Fibroblast of upper back skin (primary cell): ENCODE measurements at regions not wholly inside any gene's neighbourhood (a gene's known extent, or its start where the extent isn't known, plus 50 kb on each side); places are given as distances from the start of the nearest gene placed in this dataset.
A peak's percentile ranks its signal among the peaks of the same experiment; 100 is the strongest.

Experiments used
- DNase-seq: peaks from one replicate; pipeline ENCODE4 v3.0.0-alpha.2; 2013

DNA sequence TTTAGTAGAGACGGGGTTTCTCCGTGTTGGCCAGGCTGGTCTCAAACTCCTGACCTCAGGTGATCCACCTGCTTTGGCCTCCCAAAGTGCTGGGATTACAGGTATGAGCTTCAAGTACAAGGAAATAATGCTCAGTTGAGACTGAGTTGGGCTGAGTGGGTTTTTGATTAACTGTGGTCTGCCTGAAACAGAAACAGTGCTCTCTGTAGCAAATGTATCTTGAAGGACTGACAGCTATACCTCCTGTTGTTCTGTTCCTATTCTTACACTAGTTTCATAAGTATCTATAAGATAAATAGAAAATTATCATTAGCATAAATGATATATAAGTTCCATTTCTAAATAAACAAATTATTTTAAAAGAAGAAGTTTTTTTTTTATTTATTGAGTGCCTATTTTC is 142.8 kb upstream of the PTPRK start:
- no peak for DNase-seq

DNA sequence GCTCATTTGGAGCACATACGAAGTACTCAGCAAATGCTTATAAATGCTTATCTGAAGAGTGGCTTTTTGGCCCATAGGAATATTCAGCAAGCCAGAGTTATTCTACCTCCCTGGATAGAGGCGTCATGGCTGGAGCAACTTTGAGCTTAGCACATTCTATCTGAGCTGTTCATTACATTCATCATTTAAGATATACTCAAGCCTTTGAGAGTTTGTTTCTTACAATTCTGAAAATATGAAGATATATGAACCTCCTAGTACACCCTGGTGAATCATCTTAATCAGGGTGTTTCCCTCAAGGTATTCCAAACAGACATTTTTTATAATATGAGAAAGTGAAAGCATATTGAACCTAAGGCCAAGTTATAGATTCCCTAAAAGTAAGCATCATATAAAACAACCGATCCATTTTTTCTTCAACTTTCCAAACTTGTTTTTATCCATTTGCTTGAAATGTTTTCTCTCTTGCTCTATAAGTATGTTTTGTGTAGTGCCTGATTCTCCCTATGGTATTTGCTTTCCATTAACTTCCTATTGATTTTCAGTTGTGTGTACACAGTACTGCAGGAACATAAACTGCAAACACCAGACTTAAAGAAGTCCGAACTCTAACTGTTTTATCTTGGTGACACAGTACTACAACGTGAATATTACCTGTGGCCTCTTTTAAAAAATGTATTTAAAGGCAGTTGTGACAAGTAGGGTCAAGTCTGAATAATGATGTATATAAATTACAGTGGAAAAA is 139.7 kb upstream of the PTPRK start:
- DNase-seq: no peak

DNA sequence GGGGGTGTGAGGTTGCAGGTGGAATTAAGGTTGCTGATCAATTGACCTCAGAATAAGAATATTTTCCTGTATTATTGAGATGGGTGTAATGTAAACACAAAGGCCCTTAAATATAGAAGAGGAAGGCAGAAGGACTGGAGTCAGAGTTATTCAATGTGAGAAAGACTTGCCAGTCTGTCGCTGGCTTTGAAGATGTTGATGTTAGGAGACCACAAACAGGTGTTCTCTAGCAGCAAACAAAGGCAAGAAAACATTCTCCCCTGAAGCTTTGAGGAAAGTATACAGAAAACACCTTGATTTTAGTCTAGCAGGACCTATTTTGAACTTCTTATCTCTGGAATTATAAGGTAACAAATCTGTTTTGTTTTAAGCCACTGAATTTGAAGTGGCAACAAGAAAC is 138.9 kb upstream of the PTPRK start:
- no peak for DNase-seq

DNA sequence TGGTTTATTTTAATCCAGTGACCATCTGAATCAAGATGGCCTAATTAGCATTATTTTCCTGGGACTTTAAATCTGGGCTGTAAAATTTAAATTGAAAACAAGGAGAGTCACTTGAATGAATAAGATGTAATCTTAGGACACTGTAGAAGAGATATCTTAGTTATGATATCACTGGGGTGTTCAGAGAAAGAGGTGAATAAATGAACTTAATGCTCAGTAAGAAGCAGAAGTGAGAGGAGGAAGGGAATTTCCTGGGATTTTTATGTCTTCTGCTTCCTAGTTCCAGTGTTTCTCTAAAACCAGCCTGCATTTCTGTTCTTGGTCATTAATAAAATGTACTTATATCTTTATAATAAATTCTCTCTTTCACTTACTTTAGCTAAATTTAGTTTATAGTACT is 136.8 kb upstream of the PTPRK start:
- peak; percentile 19 for DNase-seq

DNA sequence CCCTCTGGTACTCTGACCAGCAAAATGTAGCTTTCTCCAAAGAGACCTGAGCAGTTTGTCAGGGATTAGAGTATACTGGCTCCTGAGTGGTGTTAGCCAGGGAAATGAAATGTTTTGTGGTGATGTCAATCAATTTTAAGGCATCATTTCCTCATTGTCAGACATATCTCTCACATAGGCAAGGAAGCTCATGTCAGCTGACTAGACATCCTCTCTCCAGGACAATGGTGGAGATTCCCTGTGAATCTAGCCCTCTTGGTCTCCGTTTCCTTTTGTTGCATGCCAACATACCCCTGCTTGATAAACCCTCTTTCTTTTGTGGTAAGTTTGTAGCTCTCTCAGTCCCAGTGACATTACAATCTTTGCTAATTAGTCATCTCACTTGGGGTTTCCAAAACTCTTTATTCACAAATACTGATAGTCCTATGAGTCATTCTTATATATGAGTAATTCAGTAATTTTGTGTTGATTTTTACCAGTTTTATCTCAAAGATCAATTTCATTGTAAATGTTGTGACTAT is 135.6 kb upstream of the PTPRK start:
- peak; percentile 96 for DNase-seq

DNA sequence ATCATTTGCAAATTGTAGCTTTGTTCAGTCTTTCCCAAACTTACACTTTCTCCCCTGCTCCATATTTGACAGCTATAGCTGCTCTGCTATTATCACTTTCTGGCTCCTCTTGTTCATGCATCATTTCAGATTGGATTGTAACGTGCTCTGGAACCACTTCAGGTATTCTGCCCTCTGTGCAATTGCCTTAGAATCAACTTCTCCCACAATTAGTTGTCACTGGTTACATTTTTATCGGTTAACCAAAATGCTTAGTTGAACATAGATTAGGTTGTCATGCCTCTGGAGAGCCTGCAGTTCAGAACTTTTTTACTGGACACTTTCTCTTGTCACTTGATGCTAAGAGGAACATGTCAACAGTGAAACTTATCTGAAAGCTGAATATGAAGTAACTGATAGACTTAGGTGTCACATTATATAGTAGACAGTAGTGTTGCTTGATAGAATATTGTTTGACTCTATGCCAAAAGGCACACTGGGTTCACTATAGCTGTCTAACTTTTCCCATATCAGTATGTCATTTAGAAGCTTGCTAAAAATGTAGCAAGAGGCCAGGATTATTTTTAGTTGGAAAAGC is 127.7 kb upstream of the PTPRK start:
- DNase-seq: no peak

DNA sequence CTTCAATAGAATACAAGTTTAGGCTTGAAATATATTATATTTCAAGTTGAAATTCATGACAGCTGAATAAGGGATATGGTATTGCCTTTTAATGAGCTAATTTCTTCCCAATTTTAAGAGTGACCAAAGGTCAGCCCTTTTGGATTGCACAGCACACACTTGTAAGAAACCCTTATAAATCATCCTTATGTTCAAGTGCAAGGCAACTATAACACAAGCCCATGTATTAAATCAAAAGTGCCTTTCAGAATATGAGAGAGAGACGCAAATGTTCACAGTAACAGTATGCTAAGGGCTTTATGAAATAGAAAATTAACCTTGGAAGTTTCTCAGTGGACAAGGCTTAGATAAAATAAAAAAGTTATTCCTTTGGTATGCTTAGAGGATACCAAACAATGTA is 121.7 kb upstream of the PTPRK start:
- DNase-seq: peak; percentile 30

DNA sequence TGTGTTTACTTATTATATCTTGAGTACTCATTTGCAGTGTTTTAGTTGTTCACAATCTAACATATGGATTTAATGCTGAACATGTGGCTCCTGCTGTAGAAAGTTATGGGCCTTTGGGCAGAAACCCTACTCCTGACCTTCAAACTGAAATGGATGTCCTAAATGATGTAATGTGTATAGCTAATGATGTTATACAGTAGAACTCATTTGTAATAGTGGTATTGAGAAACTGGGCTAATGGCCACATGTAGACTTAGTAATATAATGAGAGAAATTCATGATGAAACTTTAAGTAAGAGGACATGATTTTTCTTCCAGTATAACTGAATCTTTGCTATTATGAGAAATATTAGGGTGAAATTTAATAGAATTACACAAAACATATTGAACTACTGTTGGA is 121.3 kb upstream of the PTPRK start:
- DNase-seq: peak; percentile 74

DNA sequence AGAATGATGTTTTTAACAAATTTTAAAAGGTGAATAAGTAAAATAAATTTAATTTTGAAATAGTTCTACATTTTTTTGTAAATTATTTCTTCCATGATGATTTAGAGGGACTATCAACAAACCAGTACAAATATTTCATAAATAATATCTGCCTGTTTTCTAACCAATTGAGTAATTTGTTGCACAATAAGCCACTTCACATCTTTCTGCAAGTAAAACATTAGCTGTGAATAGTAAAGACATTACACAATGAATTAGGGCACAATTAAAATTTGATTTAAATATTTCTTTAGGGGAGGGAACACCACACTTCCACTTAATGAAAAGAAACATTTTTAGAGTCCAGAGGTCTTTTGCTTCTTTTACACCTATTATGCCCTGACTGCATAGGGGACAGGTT is 118.4 kb upstream of the PTPRK start:
- DNase-seq: no peak

DNA sequence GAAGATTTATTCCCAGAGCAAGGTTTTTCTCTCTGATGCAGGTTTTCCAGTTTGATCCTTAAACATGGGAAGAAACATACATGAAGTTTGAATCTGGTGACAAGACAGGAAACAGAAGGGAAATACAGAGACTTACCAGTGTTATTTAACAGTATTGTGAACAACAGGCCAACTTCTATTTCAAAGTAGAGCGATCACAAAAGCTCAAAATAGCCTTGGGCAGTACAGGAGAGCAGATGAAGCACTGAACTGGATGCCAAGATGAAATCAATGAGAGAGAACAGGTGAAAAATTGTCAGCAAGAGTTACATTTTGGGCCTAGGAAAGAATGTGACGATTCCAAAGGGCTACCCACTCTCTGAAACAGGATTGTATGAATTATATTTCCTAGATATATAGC is 114.8 kb upstream of the PTPRK start:
- DNase-seq: no peak

DNA sequence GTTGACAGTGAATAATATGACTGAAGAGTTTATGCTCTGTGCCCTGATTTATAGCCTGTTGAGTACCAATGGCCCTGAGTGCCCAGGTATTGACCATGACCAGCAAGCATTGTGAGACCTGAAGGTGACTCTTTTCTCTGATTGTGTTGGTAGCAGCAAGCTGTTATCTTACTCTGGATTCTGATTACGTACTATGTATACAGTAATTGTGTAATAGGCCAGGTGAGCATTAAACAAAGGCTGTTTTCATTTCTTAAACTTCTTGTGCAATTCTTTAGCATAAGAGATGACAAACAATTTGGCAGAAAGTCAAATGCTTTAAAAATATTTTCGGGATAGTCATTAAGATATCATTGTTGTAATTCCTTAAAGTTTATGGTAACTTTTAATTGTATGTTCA is 111.7 kb upstream of the PTPRK start:
- no peak for DNase-seq

DNA sequence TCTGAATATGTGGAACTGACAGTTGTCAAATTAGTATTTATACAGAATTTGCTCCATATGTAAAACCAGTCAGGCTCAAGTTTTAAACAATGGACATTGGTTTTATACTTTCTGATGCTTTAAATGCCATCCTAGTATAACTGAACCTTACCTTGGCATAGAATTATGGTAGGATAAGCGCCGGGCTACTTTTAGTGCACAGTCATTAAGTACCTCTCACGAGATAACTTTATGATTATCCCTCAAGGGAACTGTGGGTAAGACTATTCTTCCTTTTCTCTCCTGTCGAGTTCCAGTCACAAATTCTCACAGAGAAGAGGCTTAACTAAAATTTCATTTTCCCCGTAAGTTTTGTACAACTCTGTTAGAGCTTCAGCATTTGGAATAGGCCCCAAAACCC is 110.6 kb upstream of the PTPRK start:
- DNase-seq: no peak

DNA sequence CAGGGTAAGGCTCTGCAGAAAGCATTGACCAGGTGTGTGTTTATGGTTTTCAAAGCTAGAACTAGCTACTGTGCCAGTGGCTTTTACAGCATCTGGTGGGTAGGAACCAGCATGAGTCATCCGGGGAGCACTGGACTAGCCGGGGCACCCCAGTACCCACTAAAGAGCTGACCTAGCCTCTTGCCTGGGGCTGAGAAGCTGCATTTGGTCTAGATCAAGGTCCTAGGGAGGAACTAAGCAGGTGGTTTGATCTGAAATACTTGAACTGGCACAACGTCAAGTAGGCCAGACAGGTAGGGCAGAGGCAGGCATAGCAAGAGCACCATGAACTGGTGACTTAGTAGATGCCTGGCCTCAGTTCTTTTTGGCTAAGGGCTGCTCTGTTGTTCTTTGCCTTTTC is 109.8 kb upstream of the PTPRK start:
- DNase-seq: no peak

DNA sequence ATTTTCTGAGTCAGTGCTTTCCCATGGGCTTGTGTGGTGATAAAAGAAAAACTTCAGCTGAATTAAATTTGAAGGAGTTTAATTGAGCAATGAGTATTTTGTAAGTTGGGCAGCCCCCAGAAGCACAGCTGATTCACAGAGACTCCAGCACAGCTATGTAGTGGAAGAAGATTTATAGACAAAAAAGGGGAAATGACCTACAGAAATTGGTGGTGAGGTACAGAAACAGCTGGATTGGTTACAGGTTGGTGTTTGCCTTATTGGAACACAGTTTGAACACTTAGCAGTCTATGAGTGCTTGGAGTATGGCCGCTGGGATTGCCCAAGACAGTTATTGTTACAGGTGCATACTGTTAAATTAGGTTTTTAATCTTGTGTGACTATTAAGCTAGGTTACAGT is 96.9 kb upstream of the PTPRK start:
- no peak for DNase-seq

DNA sequence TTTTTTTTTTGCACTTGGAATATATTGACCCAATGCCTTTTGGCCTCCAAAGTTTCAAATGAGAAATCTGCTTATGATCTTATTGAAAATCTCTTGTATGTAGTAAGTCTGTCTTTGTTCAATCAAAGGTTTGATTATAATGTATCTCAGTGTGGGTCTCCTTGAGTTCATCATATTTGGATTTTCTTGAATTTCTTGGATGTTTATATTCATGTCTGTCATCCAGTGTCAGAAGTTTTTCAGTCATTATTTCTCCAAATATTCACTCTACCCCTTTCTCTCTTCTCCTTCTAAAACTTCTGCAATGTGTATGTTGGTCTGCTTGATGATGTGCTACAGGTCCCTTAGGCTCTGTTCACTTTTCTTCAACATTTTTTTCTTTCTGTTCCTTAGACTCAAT is 95.9 kb upstream of the PTPRK start:
- no peak for DNase-seq

DNA sequence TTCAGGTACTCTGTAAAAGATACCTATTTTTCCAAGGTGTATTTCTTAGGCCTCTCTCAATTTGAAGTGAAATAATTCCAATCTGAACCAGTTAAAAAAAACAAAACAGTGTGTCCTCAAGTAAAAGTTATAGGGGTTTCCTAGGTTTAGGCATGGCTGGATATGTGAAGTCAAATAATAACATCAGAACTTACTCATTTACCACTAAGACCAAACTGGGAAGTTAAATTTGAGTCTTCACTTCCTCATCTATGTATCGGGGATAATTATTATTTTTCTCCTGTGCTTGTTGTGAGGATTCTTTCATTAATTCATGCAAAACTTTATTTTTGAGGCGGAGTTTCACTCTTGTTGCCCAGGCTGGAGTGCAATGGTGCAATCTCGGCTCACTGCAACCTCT is 86.2 kb upstream of the PTPRK start:
- no peak for DNase-seq

DNA sequence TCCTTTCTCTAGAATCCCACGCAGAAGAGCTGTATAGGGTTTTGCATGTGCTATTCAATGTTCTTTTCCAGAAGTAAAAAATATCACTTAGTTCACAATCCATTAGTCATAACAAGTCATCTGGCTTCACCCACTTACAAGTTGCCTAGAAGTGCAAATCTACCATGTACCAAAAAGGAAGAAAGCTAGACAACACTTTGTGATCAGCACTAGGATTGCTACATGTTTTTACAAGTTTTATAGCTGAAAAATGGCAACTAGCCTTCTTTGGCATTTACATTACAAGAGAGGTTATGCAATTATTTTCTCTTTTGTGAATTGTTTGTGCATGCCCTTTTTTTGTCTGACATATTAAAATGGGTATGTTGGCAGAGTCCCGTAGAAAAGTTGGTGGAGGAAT is 85.6 kb upstream of the PTPRK start:
- DNase-seq: peak; percentile 16

DNA sequence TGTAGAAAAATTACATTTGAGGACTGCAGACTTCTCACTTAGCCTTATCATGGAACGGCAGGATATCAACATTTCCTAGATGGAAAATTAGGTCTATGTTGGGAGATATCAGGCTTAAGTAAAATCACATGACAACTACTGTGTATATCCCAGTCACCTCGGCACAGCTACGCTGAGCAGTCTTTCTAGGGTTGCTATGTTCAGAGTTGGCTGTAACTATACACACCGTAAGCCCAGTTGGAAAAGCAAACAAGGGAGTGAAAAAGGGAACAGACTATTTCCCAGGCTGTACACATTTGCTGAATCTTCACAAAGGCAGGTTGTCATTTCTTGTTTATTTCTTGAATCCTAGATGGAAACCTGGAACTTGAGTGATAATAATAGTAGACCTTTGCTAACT is 80.7 kb upstream of the PTPRK start:
- DNase-seq: no peak

DNA sequence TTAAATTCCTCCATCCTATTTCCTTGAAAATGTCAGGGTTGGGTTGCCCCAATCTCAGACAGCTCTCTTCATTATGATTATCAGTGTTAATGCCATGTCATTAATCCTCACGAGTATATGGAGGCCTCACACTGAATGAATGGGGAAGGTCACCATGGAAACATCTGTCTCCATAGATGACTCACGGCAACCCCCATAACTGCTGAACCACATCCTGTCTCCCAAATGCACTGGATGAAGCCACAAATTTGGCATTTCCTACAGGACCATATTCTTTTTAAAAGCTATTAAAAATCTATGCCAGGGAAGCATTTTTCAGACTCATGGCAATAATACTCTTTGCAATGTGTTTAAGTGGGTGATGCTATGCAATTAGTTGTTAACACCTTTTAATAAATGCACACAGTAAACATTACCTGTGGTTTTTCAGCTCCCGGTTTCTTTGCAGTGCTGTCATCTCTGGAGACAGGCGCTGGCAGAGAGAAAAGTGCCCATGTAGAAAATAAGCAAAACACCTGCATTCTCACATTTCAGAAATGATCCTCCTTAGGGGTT is 80.1 kb upstream of the PTPRK start:
- DNase-seq: peak; percentile 98

DNA sequence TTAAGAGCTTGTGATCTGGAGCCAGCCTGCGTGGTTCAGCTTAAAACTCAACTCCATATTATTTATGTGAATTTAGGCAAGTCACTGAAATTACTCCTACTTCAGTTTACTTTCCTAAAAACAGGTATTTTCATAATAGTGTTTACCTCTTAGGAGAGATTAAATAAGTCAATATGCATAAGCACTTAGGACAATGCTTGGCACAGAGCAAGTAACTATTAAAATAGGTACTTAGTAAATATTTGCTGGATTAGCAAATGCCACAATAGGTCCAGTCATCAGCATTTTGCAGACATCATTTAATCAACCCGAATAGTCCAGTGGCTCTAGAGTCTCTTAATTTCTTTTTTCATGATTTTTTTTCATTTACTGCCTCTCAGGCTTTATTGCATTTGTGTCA is 78.6 kb upstream of the PTPRK start:
- no peak for DNase-seq

DNA sequence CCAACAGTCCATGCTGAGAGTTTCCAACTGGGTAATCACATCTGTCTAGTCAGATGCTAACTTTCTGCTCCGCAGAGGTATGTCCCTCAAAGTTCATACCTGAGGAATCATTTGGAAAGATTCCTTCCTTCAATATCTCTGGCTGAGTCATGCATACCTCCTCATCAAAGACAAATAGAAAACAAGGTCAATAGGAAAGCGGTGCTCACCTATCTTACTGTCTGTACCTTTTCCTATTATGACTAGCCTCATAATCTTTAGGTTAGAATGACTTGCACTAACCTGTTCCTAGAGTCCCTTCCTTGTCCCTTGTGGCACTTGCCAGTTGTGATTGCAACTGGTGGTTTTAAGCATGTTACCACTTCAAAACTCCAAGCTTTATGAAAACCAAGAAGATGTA is 78.2 kb upstream of the PTPRK start:
- DNase-seq: no peak

DNA sequence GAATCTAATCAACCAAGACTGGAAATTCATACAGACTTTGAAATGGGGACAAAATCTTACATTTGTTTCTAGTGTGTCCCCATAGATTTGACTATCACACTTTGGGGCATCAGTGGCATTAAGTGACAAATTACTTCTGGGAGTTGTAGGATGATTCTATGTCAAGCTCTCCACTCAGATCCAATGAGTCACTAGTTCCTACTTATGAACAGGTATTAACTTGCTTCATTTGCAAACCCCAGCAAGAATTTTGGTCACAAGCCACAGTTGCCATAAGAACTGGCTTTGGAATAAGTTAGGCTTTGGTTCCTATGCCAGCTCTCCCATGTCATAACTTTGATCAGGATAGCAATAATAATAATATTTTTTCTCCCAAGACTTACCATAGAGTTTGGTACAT is 77.6 kb upstream of the PTPRK start:
- DNase-seq: no peak

DNA sequence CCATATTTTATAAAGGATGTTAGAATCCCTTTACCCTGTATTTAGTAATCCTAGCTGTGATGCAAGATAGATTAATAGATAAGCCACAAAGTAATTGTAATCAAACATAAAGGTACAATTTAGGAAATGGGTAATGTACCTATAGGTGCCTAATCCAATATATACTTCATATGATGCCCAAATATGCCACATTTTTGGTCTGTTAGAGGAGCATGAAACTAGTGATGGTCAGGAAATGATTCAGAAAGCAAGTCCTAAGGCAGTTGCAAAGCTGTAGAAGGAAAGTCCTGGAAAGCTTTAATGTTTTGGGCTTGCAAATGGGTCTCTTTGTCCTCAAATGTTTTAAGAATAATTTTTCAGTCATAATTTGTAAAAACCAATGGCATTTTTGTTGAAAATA is 76.6 kb upstream of the PTPRK start:
- DNase-seq: no peak

DNA sequence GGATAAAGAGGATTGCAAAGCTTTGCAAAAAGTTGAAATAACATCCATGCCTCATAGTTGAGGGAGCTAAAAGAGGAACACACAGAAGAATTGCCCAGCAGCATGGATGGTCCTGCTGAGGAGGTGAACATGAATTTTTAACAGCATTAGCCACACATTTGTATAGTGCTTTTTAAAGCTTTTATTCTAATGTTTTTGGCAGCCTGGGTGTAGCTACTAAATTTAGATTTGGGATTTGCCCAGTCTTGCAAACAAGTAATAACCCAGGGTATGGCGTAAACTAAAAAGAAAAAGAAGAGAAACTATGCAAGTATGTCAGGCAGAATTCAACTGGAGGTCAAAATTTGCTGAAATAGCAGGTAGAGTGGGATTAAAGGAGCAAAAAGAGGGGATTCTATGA is 75.1 kb upstream of the PTPRK start:
- DNase-seq: no peak

DNA sequence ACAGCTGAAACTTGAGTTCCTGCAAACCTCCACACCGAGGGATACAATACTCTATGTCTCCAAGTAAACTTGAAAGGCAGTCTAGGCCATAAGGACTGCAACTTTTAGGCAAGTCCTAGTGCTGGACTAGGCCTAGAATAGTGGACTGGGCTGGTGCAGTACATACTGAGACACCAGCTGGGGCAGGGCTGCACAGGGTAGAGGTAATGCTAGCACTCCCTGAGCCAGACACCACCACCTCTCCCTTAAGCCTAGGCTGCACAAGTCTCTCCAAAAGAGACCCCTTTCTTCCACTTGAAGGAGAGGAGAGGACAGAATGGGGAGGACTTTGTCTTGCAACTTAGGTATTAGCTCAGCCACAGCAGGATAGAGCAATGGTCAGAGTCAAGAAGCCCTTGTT is 65.7 kb upstream of the PTPRK start:
- DNase-seq: no peak
